ENCODE measurements at regions not wholly inside any gene's neighbourhood (a gene's known extent, or its start where the extent isn't known, plus 50 kb on each side); places are given as distances from the start of the nearest gene placed in this dataset.

DNA sequence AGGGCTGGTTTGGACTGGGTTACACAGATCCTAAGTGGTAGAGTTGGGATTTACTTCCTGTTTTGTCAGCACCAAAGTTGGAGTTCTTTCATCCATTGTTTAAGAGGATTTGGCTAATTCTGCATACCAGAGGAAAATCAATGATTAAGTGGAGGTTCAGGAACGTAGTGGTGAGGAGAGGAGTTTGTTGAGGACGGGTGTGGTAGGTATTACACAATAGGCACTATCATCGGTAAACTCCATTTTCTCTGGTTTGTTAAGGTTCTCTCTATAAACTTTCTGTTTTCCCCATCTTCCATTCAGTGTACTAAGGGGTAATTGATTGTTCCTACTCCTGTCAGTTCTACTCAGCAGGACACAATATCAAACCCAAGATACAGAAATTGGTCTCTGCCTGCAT is 107.5 kb upstream of the VCX2 start:
- TF ChIP-seq JUN (IDR thresholded peaks at IDR 0.05; ENCODE audit: low read depth, low read length): no peak
- no peak for TF ChIP-seq POLR2AphosphoS5 (IDR thresholded peaks at IDR 0.05; ENCODE audit: low read depth, low read length)
- TF ChIP-seq, protein P1, sequence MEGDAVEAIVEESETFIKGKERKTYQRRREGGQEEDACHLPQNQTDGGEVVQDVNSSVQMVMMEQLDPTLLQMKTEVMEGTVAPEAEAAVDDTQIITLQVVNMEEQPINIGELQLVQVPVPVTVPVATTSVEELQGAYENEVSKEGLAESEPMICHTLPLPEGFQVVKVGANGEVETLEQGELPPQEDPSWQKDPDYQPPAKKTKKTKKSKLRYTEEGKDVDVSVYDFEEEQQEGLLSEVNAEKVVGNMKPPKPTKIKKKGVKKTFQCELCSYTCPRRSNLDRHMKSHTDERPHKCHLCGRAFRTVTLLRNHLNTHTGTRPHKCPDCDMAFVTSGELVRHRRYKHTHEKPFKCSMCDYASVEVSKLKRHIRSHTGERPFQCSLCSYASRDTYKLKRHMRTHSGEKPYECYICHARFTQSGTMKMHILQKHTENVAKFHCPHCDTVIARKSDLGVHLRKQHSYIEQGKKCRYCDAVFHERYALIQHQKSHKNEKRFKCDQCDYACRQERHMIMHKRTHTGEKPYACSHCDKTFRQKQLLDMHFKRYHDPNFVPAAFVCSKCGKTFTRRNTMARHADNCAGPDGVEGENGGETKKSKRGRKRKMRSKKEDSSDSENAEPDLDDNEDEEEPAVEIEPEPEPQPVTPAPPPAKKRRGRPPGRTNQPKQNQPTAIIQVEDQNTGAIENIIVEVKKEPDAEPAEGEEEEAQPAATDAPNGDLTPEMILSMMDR (IDR thresholded peaks at IDR 0.05; ENCODE audit: control extremely low read depth in 1 of 3, insufficient read depth in 1 of 3, low read depth in 1 of 3, low read length in 3 of 3): no peak
- no peak for TF ChIP-seq POLR2A (IDR thresholded peaks at IDR 0.05; ENCODE audit: control extremely low read depth in 1 of 2, low read depth in 2 of 2, low read length in 2 of 2)
